DOHH2 (cell line): ENCODE measurements at regions not wholly inside any gene's neighbourhood (a gene's known extent, or its start where the extent isn't known, plus 50 kb on each side); places are given as distances from the start of the nearest gene placed in this dataset.

ENCODE experiments used
- EZH2phosphoT487 ChIP-seq: fragments of 200-600 bp; sonication (generic); IDR thresholded peaks from 2 replicates; pipeline ENCODE4 v1.6.1; 2017; ENCODE audit warnings: borderline replicate concordance, mild to moderate bottlenecking, antibody characterized with exemption, low read length, moderate library complexity, mixed read lengths
- TF ChIP-seq, protein P1 (sequence below): fragments of 200-600 bp; sonication (generic); IDR thresholded peaks from one replicate; pipeline ENCODE4 v1.5.1; 2014; ENCODE audit warnings: antibody characterized with exemption, mild to moderate bottlenecking, low read depth, low read length; ENCODE audit not compliant: poor library complexity, severe bottlenecking

- TF ChIP-seq, protein P1, sequence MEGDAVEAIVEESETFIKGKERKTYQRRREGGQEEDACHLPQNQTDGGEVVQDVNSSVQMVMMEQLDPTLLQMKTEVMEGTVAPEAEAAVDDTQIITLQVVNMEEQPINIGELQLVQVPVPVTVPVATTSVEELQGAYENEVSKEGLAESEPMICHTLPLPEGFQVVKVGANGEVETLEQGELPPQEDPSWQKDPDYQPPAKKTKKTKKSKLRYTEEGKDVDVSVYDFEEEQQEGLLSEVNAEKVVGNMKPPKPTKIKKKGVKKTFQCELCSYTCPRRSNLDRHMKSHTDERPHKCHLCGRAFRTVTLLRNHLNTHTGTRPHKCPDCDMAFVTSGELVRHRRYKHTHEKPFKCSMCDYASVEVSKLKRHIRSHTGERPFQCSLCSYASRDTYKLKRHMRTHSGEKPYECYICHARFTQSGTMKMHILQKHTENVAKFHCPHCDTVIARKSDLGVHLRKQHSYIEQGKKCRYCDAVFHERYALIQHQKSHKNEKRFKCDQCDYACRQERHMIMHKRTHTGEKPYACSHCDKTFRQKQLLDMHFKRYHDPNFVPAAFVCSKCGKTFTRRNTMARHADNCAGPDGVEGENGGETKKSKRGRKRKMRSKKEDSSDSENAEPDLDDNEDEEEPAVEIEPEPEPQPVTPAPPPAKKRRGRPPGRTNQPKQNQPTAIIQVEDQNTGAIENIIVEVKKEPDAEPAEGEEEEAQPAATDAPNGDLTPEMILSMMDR = no peak
- no peak for TF ChIP-seq EZH2phosphoT487
Observed at GRCh38 chr9:12461763-12462460, 231.3 kb upstream of the TYRP1 start.
